DMS114 treated with DMSO at 0.1 percent for 48 hours (cell line): ENCODE measurements at regions not wholly inside any gene's neighbourhood (a gene's known extent, or its start where the extent isn't known, plus 50 kb on each side); places are given as distances from the start of the nearest gene placed in this dataset.

Source experiments
- DNase-seq: peaks from one replicate; lab custom pipeline; 2025; ENCODE audit not compliant: unreplicated experiment; lab: John Stamatoyannopoulos, UW

GRCh38 chr5:23579566-23579965 is 72.2 kb downstream of the PRDM9 start:
- DNase-seq: no peak

- no peak for DNase-seq
Observed at GRCh38 chr5:23583081-23583480, 75.7 kb downstream of the PRDM9 start.

- DNase-seq: no peak
Observed at GRCh38 chr5:23588841-23589326, 81.5 kb downstream of the PRDM9 start.

- no peak for DNase-seq
Observed at GRCh38 chr5:23591250-23591649, 83.8 kb downstream of the PRDM9 start.

- DNase-seq: no peak
Observed at GRCh38 chr5:23606927-23607326, 99.5 kb downstream of the PRDM9 start.

GRCh38 chr5:23612701-23613100 is 105.3 kb downstream of the PRDM9 start:
- DNase-seq: no peak

- no peak for DNase-seq
Observed at GRCh38 chr5:23613566-23613965, 106.2 kb downstream of the PRDM9 start.

GRCh38 chr5:23614422-23614821 is 107.0 kb downstream of the PRDM9 start:
- DNase-seq: no peak

- no peak for DNase-seq
Observed at GRCh38 chr5:23626961-23627360, 119.6 kb downstream of the PRDM9 start.

GRCh38 chr5:23627976-23628375 is 120.6 kb downstream of the PRDM9 start:
- no peak for DNase-seq

- DNase-seq: no peak
Observed at GRCh38 chr5:23629396-23629795, 122.0 kb downstream of the PRDM9 start.

- DNase-seq: no peak
Observed at GRCh38 chr5:23631302-23632045, 124.1 kb downstream of the PRDM9 start.

GRCh38 chr5:23635938-23636337 is 128.5 kb downstream of the PRDM9 start:
- no peak for DNase-seq

- DNase-seq: no peak
Observed at GRCh38 chr5:23639326-23639725, 131.9 kb downstream of the PRDM9 start.

- no peak for DNase-seq
Observed at GRCh38 chr5:23648656-23649055, 141.2 kb downstream of the PRDM9 start.

- DNase-seq: no peak
Observed at GRCh38 chr5:23649594-23649993, 142.2 kb downstream of the PRDM9 start.

- DNase-seq: no peak
Observed at GRCh38 chr5:23655674-23656073, 148.3 kb downstream of the PRDM9 start.

GRCh38 chr5:23675456-23675855 is 168.0 kb downstream of the PRDM9 start:
- no peak for DNase-seq

- DNase-seq: no peak
Observed at GRCh38 chr5:23677996-23678395, 170.6 kb downstream of the PRDM9 start.

- DNase-seq: no peak
Observed at GRCh38 chr5:23684103-23684502, 176.7 kb downstream of the PRDM9 start.

- DNase-seq: no peak
Observed at GRCh38 chr5:23703940-23704855, 196.8 kb downstream of the PRDM9 start.

GRCh38 chr5:23717486-23717885 is 210.1 kb downstream of the PRDM9 start:
- DNase-seq: no peak
